ENCODE measurements at regions not wholly inside any gene's neighbourhood (a gene's known extent, or its start where the extent isn't known, plus 50 kb on each side); places are given as distances from the start of the nearest gene placed in this dataset.

- WGBS, result 100% methylated on average over 1 of the region's 3 CpGs
- no peak overlapping the region for H3K23ac ChIP-seq (ENCODE audit: low read length in 2 of 2)
Observed at GRCh38 chr10:64630534-64630933, 1109.3 kb downstream of the REEP3 start.

GRCh38 chr10:64635906-64636305 is 1114.7 kb downstream of the REEP3 start:
- Histone ChIP-seq H3K4me1 (ENCODE audit: control insufficient read depth, insufficient read depth, low read depth, low read length) (no peaks in the 10 kb centered on the region), H3K4me2 (ENCODE audit: low read length, poor library complexity, severe bottlenecking) (no peak overlapping the region), H3K4me3 (ENCODE audit: insufficient read depth in 1 of 2, low read depth in 1 of 2, low read length in 2 of 2) (no peak overlapping the region), H4K8ac (ENCODE audit: low read length) (no peak overlapping the region), H3K79me1 (replicated peaks; ENCODE audit: low read length, poor library complexity, severe bottlenecking) (no peaks in the 10 kb centered on the region), H3K27ac (ENCODE audit: low read length, poor library complexity, severe bottlenecking) (no peak overlapping the region), H3K9me3 (ENCODE audit: control insufficient read depth, low read length) (no peaks in the 10 kb centered on the region), H3K36me3 (ENCODE audit: control insufficient read depth in 1 of 2, insufficient read depth in 2 of 2, low read depth in 1 of 2, low read length in 2 of 2) (no peaks in the 10 kb centered on the region), H2BK12ac (ENCODE audit: low read length in 2 of 2) (no peak overlapping the region), H3K18ac (ENCODE audit: low read depth in 1 of 2, low read length in 2 of 2) (no peak overlapping the region), H2BK120ac (ENCODE audit: low read depth, low read length) (no peak overlapping the region), H2AFZ (ENCODE audit: low read depth, low read length) (no peak overlapping the region), H3K27me3 (ENCODE audit: control insufficient read depth in 1 of 2, insufficient read depth in 1 of 2, low read length in 2 of 2) (no peaks in the 10 kb centered on the region), H3K4ac (ENCODE audit: low read depth in 1 of 2, low read length in 2 of 2) (no peak overlapping the region), H2BK15ac (ENCODE audit: low read depth, poor library complexity, severe bottlenecking) (no peak overlapping the region), H2AK5ac (ENCODE audit: low read length, severe bottlenecking) (no peak overlapping the region), H4K91ac (ENCODE audit: low read length) (no peak overlapping the region), H3K23ac (ENCODE audit: low read length in 2 of 2) (no peak overlapping the region), H3K9ac (ENCODE audit: low read length) (no peak overlapping the region), H3K14ac (ENCODE audit: low read length in 2 of 2) (no peak overlapping the region), H2BK5ac (ENCODE audit: low read depth, low read length, poor library complexity, severe bottlenecking) (no peak overlapping the region)
- no peak for DNase-seq

More at GRCh38 chr10:64630534-64630933, 1109.3 kb downstream of the REEP3 start:
- no peak overlapping the region for H3K4ac ChIP-seq (ENCODE audit: low read depth in 1 of 2, low read length in 2 of 2)
- no peak overlapping the region for H2BK5ac ChIP-seq (ENCODE audit: low read depth, low read length, poor library complexity, severe bottlenecking)
- H2BK120ac ChIP-seq (ENCODE audit: low read depth, low read length), result no peak overlapping the region
- H3K27me3 ChIP-seq (ENCODE audit: control insufficient read depth in 1 of 2, insufficient read depth in 1 of 2, low read length in 2 of 2), result no peaks in the 10 kb centered on the region
- H3K14ac ChIP-seq (ENCODE audit: low read length in 2 of 2), result no peak overlapping the region
- H2BK15ac ChIP-seq (ENCODE audit: low read depth, poor library complexity, severe bottlenecking), result no peak overlapping the region
- H4K8ac ChIP-seq (ENCODE audit: low read length), result no peak overlapping the region
- no peak overlapping the region for H3K4me3 ChIP-seq (ENCODE audit: insufficient read depth in 1 of 2, low read depth in 1 of 2, low read length in 2 of 2)
- DNase-seq, result no peak
- H3K9me3 ChIP-seq (ENCODE audit: control insufficient read depth, low read length), result peaks cover 6% of the 10 kb centered on the region
- H2BK12ac ChIP-seq (ENCODE audit: low read length in 2 of 2), result no peak overlapping the region
- H3K18ac ChIP-seq (ENCODE audit: low read depth in 1 of 2, low read length in 2 of 2), result no peak overlapping the region
- H3K27ac ChIP-seq (ENCODE audit: low read length, poor library complexity, severe bottlenecking), result no peak overlapping the region
- H3K4me1 ChIP-seq (ENCODE audit: control insufficient read depth, insufficient read depth, low read depth, low read length), result no peaks in the 10 kb centered on the region
- H4K91ac ChIP-seq (ENCODE audit: low read length), result no peak overlapping the region
- no peak overlapping the region for H2AK5ac ChIP-seq (ENCODE audit: low read length, severe bottlenecking)
- H3K4me2 ChIP-seq (ENCODE audit: low read length, poor library complexity, severe bottlenecking), result no peak overlapping the region
- no peak overlapping the region for H3K9ac ChIP-seq (ENCODE audit: low read length)
- no peak overlapping the region for H2AFZ ChIP-seq (ENCODE audit: low read depth, low read length)
- H3K36me3 ChIP-seq (ENCODE audit: control insufficient read depth in 1 of 2, insufficient read depth in 2 of 2, low read depth in 1 of 2, low read length in 2 of 2), result no peaks in the 10 kb centered on the region
- H3K79me1 ChIP-seq (replicated peaks; ENCODE audit: low read length, poor library complexity, severe bottlenecking), result no peaks in the 10 kb centered on the region

- no peaks in the 10 kb centered on the region for H3K36me3 ChIP-seq (ENCODE audit: control insufficient read depth in 1 of 2, insufficient read depth in 2 of 2, low read depth in 1 of 2, low read length in 2 of 2)
Observed at GRCh38 chr10:64636461-64636860, 1115.3 kb downstream of the REEP3 start.

GRCh38 chr10:64637939-64638338 is 1116.7 kb downstream of the REEP3 start:
- no peak overlapping the region for H2BK15ac ChIP-seq (ENCODE audit: low read depth, poor library complexity, severe bottlenecking)

More at GRCh38 chr10:64636461-64636860, 1115.3 kb downstream of the REEP3 start:
- no peak overlapping the region for H2BK5ac ChIP-seq (ENCODE audit: low read depth, low read length, poor library complexity, severe bottlenecking)
- no peaks in the 10 kb centered on the region for H3K79me1 ChIP-seq (replicated peaks; ENCODE audit: low read length, poor library complexity, severe bottlenecking)
- H3K18ac ChIP-seq (ENCODE audit: low read depth in 1 of 2, low read length in 2 of 2), result no peak overlapping the region
- no peak overlapping the region for H4K91ac ChIP-seq (ENCODE audit: low read length)
- no peak overlapping the region for H3K14ac ChIP-seq (ENCODE audit: low read length in 2 of 2)
- H3K23ac ChIP-seq (ENCODE audit: low read length in 2 of 2), result no peak overlapping the region
- no peak overlapping the region for H4K8ac ChIP-seq (ENCODE audit: low read length)
- no peak overlapping the region for H3K4ac ChIP-seq (ENCODE audit: low read depth in 1 of 2, low read length in 2 of 2)
- H3K4me3 ChIP-seq (ENCODE audit: insufficient read depth in 1 of 2, low read depth in 1 of 2, low read length in 2 of 2), result no peak overlapping the region
- H2BK12ac ChIP-seq (ENCODE audit: low read length in 2 of 2), result no peak overlapping the region
- 88% methylated on average over 3 of the region's 3 CpGs for WGBS
- no peak overlapping the region for H3K27ac ChIP-seq (ENCODE audit: low read length, poor library complexity, severe bottlenecking)
- H2BK120ac ChIP-seq (ENCODE audit: low read depth, low read length), result no peak overlapping the region
- no peaks in the 10 kb centered on the region for H3K9me3 ChIP-seq (ENCODE audit: control insufficient read depth, low read length)
- H3K4me2 ChIP-seq (ENCODE audit: low read length, poor library complexity, severe bottlenecking), result no peak overlapping the region
- no peaks in the 10 kb centered on the region for H3K27me3 ChIP-seq (ENCODE audit: control insufficient read depth in 1 of 2, insufficient read depth in 1 of 2, low read length in 2 of 2)
- no peak for DNase-seq
- H2BK15ac ChIP-seq (ENCODE audit: low read depth, poor library complexity, severe bottlenecking), result no peak overlapping the region
- H3K4me1 ChIP-seq (ENCODE audit: control insufficient read depth, insufficient read depth, low read depth, low read length), result no peaks in the 10 kb centered on the region
- no peak overlapping the region for H3K9ac ChIP-seq (ENCODE audit: low read length)
- no peak overlapping the region for H2AFZ ChIP-seq (ENCODE audit: low read depth, low read length)
- no peak overlapping the region for H2AK5ac ChIP-seq (ENCODE audit: low read length, severe bottlenecking)

More at GRCh38 chr10:64637939-64638338, 1116.7 kb downstream of the REEP3 start:
- Histone ChIP-seq H4K91ac (ENCODE audit: low read length) (no peak overlapping the region), H4K8ac (ENCODE audit: low read length) (no peak overlapping the region), H2BK5ac (ENCODE audit: low read depth, low read length, poor library complexity, severe bottlenecking) (no peak overlapping the region), H3K36me3 (ENCODE audit: control insufficient read depth in 1 of 2, insufficient read depth in 2 of 2, low read depth in 1 of 2, low read length in 2 of 2) (no peaks in the 10 kb centered on the region), H3K9ac (ENCODE audit: low read length) (no peak overlapping the region), H3K18ac (ENCODE audit: low read depth in 1 of 2, low read length in 2 of 2) (no peak overlapping the region), H3K27me3 (ENCODE audit: control insufficient read depth in 1 of 2, insufficient read depth in 1 of 2, low read length in 2 of 2) (no peaks in the 10 kb centered on the region), H3K4me2 (ENCODE audit: low read length, poor library complexity, severe bottlenecking) (no peak overlapping the region), H2AK5ac (ENCODE audit: low read length, severe bottlenecking) (no peak overlapping the region), H3K79me1 (replicated peaks; ENCODE audit: low read length, poor library complexity, severe bottlenecking) (no peaks in the 10 kb centered on the region), H3K4ac (ENCODE audit: low read depth in 1 of 2, low read length in 2 of 2) (no peak overlapping the region), H3K9me3 (ENCODE audit: control insufficient read depth, low read length) (no peaks in the 10 kb centered on the region), H2BK120ac (ENCODE audit: low read depth, low read length) (no peak overlapping the region), H3K27ac (ENCODE audit: low read length, poor library complexity, severe bottlenecking) (no peak overlapping the region), H3K14ac (ENCODE audit: low read length in 2 of 2) (no peak overlapping the region), H3K4me3 (ENCODE audit: insufficient read depth in 1 of 2, low read depth in 1 of 2, low read length in 2 of 2) (no peak overlapping the region), H3K23ac (ENCODE audit: low read length in 2 of 2) (no peak overlapping the region), H2AFZ (ENCODE audit: low read depth, low read length) (no peak overlapping the region), H2BK12ac (ENCODE audit: low read length in 2 of 2) (no peak overlapping the region), H3K4me1 (ENCODE audit: control insufficient read depth, insufficient read depth, low read depth, low read length) (no peaks in the 10 kb centered on the region)
- 92% methylated on average over 1 of the region's 1 CpG for WGBS
- no peak for DNase-seq

Data from mesenchymal stem cell (in vitro differentiated cells and primary cell).